ENCODE measurements at regions not wholly inside any gene's neighbourhood (a gene's known extent, or its start where the extent isn't known, plus 50 kb on each side); places are given as distances from the start of the nearest gene placed in this dataset.

- no peak for DNase-seq (ENCODE audit: low spot score)
These were observed 87.3 kb upstream of the SHH start for GRCh38 chr7:155899596-155899995.

GRCh38 chr7:155897758-155898386 lies 85.6 kb upstream of the SHH start:
- DNase-seq (ENCODE audit: low spot score) = no peak

GRCh38 chr7:155896531-155897263 lies 84.4 kb upstream of the SHH start:
- no peak for DNase-seq (ENCODE audit: low spot score)

- no peak for DNase-seq (ENCODE audit: low spot score)
These were observed 81.4 kb upstream of the SHH start for GRCh38 chr7:155893664-155894063.

- DNase-seq (ENCODE audit: low spot score) = no peak
These were observed 80.9 kb upstream of the SHH start for GRCh38 chr7:155893176-155893575.

GRCh38 chr7:155889636-155890511 lies 77.6 kb upstream of the SHH start:
- no peak for DNase-seq (ENCODE audit: low spot score)

- no peak for DNase-seq (ENCODE audit: low spot score)
These were observed 74.9 kb upstream of the SHH start for GRCh38 chr7:155887174-155887525.

- no peak for DNase-seq (ENCODE audit: low spot score)
These were observed 74.3 kb upstream of the SHH start for GRCh38 chr7:155886391-155887173.

- peak; percentile 52 for DNase-seq (ENCODE audit: low spot score)
These were observed 73.2 kb upstream of the SHH start for GRCh38 chr7:155885167-155886155.

GRCh38 chr7:155884225-155885166 lies 72.2 kb upstream of the SHH start:
- no peak for DNase-seq (ENCODE audit: low spot score)

- DNase-seq (ENCODE audit: low spot score) = no peak
These were observed 71.4 kb upstream of the SHH start for GRCh38 chr7:155883491-155884224.

GRCh38 chr7:155882596-155882995 lies 70.3 kb upstream of the SHH start:
- no peak for DNase-seq (ENCODE audit: low spot score)

GRCh38 chr7:155881471-155882350 lies 69.4 kb upstream of the SHH start:
- DNase-seq (ENCODE audit: low spot score) = no peak

- DNase-seq (ENCODE audit: low spot score) = no peak
These were observed 68.5 kb upstream of the SHH start for GRCh38 chr7:155880721-155881120.

- DNase-seq (ENCODE audit: low spot score) = no peak
These were observed 67.3 kb upstream of the SHH start for GRCh38 chr7:155879592-155879991.

- no peak for DNase-seq (ENCODE audit: low spot score)
These were observed 66.4 kb upstream of the SHH start for GRCh38 chr7:155878674-155879073.

GRCh38 chr7:155878250-155878649 lies 66.0 kb upstream of the SHH start:
- DNase-seq (ENCODE audit: low spot score) = no peak

GRCh38 chr7:155877167-155877566 lies 64.9 kb upstream of the SHH start:
- DNase-seq (ENCODE audit: low spot score) = no peak

Measured in umbilical cord (tissue), 1 donor.